GM19438 (cell line): ENCODE measurements at regions not wholly inside any gene's neighbourhood (a gene's known extent, or its start where the extent isn't known, plus 50 kb on each side); places are given as distances from the start of the nearest gene placed in this dataset.

Experiments used
- ATAC-seq: cut with Tn5 transposase; IDR thresholded peaks from one replicate; pipeline ENCODE4 v1.9.1; 2021; ENCODE audit warnings: low read depth; ENCODE audit not compliant: unreplicated experiment

DNA sequence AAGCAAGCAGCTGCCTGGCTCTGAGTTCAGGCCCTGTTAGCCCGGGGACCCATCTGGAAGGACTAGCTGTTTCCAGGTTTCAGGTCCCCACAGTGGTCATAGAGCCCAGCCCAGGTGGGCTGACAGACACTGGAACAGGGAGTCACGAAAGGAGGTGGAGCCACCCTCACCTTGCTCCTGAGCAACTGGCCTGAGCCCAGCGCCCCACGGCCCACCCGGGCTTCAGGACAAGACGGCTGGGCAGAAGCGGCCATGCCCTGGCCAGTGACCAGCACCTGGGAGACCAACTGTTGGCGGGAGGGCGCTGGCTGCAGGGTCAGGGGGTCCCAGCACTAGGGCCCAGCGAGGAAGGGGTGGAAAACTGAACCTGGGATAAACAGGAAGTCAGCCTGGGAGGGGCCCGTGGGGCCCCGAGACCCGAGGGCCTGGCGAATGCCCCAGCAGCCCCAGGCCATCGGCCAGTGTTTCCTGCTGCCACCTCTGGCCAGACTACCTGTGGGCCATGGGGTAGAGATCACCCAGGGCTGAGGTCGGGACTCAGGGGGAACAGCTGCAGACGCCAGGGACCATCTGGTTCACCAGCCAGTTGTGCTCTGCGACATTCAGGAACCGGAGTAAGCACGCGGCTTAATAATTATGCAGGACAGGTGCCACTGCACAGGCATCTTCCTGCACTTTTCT is 282.1 kb upstream of the PPP2R2D start:
- ATAC-seq: no peak

- ATAC-seq: no peak
Observed at GRCh38 chr10:131620314-131620713, 280.5 kb upstream of the PPP2R2D start.

DNA sequence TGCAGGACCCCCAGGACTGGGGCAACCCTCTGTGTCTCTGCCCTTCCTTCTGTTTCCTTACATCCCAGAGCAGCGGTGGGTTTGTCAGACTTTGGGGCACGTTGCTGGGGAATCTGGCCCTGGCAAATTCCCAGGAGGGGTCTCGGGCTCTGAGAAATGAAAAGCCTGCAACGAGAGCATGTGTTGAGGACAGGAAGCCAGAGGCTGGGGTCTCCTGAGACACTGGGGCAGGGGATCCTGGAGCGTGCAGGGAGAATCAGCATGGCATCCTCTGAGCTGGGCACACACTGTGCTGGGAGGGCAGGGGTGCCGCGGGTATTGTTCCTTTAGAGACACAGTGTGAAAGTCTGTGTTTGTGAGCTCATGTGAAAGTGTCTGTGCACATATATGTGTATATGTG is 279.9 kb upstream of the PPP2R2D start:
- no peak for ATAC-seq

- no peak for ATAC-seq
Observed at GRCh38 chr10:131621784-131622624, 278.8 kb upstream of the PPP2R2D start.

GRCh38 chr10:131625041-131625440 is 275.8 kb upstream of the PPP2R2D start:
- ATAC-seq: no peak

DNA sequence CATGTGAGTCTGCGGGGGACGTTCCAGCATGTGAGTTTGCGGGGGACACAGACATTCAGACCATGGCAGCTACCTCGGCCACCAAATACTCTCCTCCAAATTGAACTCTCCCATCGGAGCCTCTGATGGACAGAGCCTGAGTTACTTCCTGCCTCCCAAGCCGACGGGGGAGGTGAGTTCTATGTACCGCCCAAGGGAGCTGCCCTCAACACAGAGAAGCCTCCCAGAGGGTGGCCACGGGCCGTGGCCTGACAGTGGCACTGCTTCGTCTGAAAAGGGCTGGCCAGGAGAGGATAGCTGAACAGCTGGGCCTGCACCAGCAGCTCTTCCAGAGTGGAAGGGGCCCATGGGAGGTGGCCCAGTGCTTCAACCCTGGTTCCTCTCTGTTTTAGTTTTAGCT is 274.5 kb upstream of the PPP2R2D start:
- no peak for ATAC-seq

DNA sequence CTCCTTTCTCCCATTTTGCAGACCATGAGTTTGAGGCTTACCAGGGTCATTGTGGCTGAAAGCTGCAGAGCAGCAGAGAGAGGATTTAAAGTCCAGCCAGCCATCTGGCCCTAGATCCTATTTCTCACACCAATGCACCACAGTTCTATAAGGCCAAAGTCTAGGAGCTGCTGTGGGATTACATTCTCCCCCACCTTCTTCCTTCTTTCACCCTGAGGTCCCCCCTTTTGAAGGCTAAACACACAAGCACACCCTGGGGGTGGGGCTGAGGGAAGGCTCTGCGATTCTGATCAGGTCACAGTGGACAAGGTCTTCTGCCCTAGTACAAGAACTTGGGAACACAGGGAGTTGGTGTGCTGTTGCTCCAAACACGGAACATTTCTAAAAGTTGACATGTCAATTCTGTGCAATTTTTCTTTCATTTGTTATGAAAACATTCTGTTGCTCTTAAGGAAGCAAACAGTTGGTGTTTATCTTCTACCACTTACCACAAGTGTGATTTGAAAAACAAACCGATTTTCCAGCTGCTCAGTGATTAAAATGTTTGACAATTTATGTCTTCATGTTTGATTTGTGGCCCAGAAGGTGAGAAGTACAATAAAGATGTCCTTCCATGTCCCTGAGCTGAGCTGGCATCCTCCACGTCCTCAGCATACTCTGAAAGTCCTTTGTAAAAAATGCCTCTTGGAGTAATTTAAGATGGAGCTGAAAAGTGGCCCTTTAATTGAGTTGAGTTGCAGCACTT is 271.6 kb upstream of the PPP2R2D start:
- ATAC-seq: no peak

- no peak for ATAC-seq
Observed at GRCh38 chr10:131630772-131631258, 270.0 kb upstream of the PPP2R2D start.

GRCh38 chr10:131631619-131632018 is 269.2 kb upstream of the PPP2R2D start:
- no peak for ATAC-seq

- no peak for ATAC-seq
Observed at GRCh38 chr10:131635564-131636015, 265.2 kb upstream of the PPP2R2D start.

DNA sequence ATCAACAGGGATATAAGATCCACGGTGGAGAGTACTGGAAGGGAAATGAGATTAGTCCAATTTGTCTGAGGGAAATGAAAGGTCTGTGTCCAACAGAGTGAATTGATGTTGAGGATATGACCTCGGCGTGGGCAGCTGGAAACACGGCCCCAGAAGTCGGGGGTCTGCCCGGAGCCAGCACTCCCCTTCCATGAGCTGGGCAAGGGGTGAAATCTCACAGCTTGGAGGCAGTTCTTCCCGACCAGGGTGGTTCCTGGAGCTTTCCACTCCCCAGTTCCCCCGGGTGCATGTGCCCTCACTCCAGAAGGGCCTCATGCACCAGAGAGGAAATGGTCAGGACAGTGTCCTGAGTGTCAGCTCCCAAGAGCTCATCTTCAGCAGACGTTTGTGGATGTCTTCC is 264.7 kb upstream of the PPP2R2D start:
- no peak for ATAC-seq

DNA sequence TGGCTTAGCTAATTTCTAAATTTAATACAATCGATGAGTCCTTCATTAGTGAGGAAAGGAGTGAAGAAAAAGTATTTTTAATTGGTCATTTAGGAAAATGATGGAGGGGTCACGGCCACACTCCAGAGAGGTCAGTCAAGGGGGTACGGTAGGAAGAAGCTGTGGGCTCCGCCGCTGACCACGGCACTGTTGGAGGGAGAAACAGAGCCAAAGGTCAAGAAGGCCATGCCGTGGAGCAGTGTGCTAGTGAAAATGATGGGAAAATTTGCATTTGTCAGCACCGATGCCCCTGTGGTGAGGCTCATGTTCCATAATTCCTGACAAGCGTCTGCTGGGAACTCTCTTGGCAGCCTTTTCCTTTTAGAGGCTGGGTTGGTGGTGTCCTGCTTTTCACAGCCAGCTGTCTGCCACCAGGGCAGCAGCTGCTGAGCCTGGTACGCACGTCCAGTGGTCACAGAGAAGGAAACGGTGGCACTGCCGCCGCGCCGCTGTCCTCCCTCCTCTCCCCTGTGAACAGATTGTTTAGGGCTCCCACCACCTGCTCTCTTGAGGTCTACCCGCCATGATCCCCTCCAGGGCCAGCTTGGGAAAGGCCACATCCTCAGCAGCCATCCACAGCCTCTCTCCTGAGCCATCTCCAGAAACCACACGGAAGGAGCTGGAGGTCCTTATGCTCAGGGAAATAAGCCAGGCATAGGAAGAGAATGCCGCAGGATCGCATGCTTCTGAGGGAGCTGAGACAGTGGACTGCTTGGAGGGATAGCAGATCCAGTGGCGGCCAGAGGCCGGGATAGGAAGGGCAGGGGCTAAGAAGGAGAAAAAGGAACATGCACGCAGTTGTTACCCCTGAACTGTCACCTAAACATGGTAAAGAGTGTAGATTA is 263.7 kb upstream of the PPP2R2D start:
- ATAC-seq: no peak

DNA sequence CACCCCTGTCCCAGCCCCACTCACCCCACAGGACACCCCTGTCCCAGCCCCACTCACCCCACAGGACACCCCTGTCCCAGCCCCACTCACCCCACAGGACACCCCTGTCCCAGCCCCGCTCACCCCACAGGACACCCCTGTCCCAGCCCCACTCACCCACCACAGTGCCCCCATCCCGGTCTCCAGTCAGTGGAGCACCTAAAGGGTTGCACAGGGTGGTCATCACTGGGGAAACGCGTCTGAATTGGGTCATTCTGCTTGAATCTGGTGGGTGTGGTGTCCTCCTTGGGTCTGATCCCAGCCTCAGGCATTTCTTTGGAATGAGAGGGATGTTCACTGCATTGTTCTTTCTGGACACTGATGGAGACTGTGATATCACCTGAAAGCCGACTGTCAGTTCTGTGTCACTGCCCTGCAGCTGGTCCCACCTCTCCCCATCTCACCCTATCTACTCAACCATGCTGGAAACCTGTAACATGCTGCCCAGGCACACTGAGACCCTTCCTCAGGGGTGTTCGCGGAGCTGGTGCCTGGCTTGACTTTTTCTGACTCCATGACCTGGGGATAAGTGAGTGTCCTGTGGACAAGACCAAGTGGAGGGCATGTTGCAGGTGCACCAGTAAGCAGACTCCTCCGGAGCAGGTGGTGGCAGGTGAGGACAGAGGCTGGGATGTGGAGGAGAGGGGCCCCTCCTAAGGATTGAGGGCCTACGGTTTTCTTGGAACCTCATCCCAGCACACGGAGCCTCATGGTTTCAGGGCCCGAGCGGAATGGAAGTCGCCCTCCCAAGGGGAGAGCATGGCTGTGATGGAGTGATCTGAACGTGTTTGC is 262.5 kb upstream of the PPP2R2D start:
- ATAC-seq: no peak

DNA sequence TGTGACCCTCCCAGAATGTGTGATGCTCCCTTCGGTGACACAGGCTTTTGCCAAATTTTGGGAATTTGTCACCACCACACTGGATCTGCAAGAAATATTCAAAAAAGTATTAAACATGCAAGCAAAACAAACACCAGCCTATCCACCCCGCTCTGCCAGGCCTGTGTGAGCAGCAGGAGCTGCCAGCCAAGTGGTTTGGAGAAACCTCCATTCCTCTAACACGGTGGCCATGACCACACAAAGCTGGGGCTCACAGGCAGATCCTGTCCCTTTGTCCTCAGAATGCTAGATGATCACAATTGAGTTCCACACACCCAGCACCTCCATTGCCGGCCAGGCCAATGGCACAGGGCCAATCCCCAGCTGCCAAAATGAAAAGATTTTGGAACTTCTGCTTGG is 261.9 kb upstream of the PPP2R2D start:
- no peak for ATAC-seq

DNA sequence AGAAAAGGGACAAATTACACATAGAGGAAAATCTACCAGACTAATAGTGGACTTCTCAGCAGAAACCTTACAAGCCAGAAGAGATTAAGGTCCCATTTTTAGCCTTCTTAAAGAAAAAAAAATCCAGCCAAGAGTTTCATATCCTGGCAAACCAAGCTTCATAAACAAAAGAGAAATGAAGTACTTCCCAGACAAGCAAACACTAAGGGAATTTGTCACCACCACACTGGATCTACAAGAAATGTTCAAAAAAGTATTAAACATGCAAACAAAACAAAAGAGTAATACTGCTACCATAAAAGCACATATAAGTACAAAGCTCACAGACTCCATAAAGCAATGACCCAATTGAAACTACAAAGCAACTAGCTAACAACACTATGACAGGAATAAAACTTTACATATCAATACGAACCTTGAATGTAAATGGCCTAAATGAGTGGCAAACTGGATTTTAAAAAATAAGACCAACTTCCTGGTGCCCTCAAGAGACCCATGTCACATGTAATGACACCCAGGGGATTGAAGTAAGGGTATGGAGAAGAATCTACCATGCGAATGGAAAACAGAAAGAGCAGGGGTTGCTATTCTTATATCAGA is 260.7 kb upstream of the PPP2R2D start:
- no peak for ATAC-seq

DNA sequence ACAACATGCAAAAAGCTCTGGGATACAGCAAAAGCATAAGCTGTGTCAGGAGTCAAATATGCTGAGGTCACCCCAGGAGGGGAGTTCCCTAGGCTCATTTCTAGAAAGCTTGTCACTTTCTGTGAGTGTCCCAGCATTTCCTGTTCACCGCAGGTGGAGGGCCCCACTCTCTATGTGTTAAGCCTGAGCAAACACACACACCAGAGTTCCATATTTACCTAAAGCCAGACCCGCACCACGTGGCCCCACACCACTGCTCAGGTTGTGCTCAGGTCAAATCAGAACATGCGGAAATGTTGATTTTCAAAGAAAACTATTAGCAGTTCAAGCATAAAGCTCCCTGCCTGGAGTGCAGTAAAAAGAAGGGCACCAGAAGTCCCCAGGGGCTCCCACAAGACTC is 259.6 kb upstream of the PPP2R2D start:
- ATAC-seq: peak; percentile 100

DNA sequence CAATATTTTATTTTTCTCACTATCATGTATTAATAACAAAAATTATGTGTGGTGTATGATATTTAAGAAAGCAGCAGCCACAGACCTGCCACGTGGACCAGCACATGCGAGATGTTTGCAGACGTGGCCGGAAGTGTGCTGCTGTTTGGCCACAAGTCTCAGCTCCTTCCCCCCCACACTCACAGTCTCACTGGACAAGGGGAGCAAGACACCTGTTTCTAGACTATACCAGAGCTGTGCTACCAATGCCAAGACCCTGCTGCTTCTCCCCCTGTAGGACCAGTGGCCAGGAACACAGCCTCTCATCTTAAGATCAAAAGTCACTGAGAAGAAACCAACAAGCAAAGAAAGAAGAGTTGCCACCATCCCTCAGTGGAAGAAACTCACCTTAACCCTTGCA is 258.9 kb upstream of the PPP2R2D start:
- no peak for ATAC-seq

DNA sequence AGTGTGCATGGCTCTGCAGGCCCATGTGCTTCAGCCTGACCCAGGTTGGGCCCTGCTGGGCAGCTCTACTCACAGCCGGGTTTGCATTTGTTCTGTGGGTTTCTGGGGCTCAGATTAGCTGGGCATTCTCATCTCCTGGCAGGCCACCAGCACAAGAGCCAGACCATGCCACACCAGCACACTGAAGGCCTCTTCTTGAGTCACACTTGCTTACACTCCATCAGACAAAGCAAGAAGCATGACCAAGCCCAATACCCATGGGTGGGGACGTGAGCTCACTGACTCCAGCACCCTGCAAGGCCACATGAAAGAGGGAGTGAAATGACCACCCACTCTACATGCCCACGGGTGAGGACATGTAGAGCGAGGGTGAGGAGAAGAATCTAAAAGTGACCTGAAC is 257.8 kb upstream of the PPP2R2D start:
- no peak for ATAC-seq

- no peak for ATAC-seq
Observed at GRCh38 chr10:131644289-131644688, 256.5 kb upstream of the PPP2R2D start.
